Fibroblast of skin of right quadriceps (primary cell): ENCODE measurements at regions not wholly inside any gene's neighbourhood (a gene's known extent, or its start where the extent isn't known, plus 50 kb on each side); places are given as distances from the start of the nearest gene placed in this dataset.
"Not testable (repeated sequence)": the region's sequence is repeated elsewhere in the genome, so short reads cannot be mapped to it uniquely, and the experiment has no call there.

Source experiments
- DNase-seq: peaks from one replicate; pipeline ENCODE4 v3.0.0-alpha.2; 2013

GRCh38 chr7:130789436-130789835 lies 55.4 kb upstream of the KLF14 start:
- no peak for DNase-seq

- no peak for DNase-seq
These were observed 57.7 kb upstream of the KLF14 start for GRCh38 chr7:130791746-130792145.

- peak; percentile 12 for DNase-seq
These were observed 60.0 kb upstream of the KLF14 start for GRCh38 chr7:130793855-130794618.

GRCh38 chr7:130794619-130794922 lies 60.6 kb upstream of the KLF14 start:
- no peak for DNase-seq

- not testable (repeated sequence) for DNase-seq
These were observed 62.4 kb upstream of the KLF14 start for GRCh38 chr7:130796425-130796824.

GRCh38 chr7:130803127-130803526 lies 69.1 kb upstream of the KLF14 start:
- no peak for DNase-seq

GRCh38 chr7:130804220-130804619 lies 70.2 kb upstream of the KLF14 start:
- DNase-seq: no peak

GRCh38 chr7:130812819-130813218 lies 78.8 kb upstream of the KLF14 start:
- not testable (repeated sequence) for DNase-seq

GRCh38 chr7:130814778-130815335 lies 80.8 kb upstream of the KLF14 start:
- DNase-seq: peak; percentile 40

GRCh38 chr7:130818056-130818455 lies 84.0 kb upstream of the KLF14 start:
- no peak for DNase-seq

GRCh38 chr7:130821864-130822263 lies 87.9 kb upstream of the KLF14 start:
- no peak for DNase-seq

- DNase-seq: no peak
These were observed 88.6 kb upstream of the KLF14 start for GRCh38 chr7:130822642-130823041.

GRCh38 chr7:130823060-130823459 lies 89.1 kb upstream of the KLF14 start:
- DNase-seq: no peak

- DNase-seq: no peak
These were observed 91.8 kb upstream of the KLF14 start for GRCh38 chr7:130825819-130826218.

- DNase-seq: no peak
These were observed 95.4 kb upstream of the KLF14 start for GRCh38 chr7:130829415-130829814.

- DNase-seq: no peak
These were observed 97.3 kb upstream of the KLF14 start for GRCh38 chr7:130831322-130831721.

GRCh38 chr7:130831817-130832481 lies 97.9 kb upstream of the KLF14 start:
- peak; percentile 55 for DNase-seq

GRCh38 chr7:130838738-130839137 lies 104.7 kb upstream of the KLF14 start:
- peak; percentile 98 for DNase-seq

- no peak for DNase-seq
These were observed 106.6 kb upstream of the KLF14 start for GRCh38 chr7:130840599-130840998.

- DNase-seq: no peak
These were observed 107.4 kb upstream of the KLF14 start for GRCh38 chr7:130841416-130841815.

- no peak for DNase-seq
These were observed 109.7 kb upstream of the KLF14 start for GRCh38 chr7:130843703-130844102.

GRCh38 chr7:130844811-130845580 lies 111.0 kb upstream of the KLF14 start:
- DNase-seq: peak; percentile 74

- DNase-seq: peak; percentile 90
These were observed 111.6 kb upstream of the KLF14 start for GRCh38 chr7:130845581-130846085.
